HepG2 (cell line): ENCODE measurements at regions not wholly inside any gene's neighbourhood (a gene's known extent, or its start where the extent isn't known, plus 50 kb on each side); places are given as distances from the start of the nearest gene placed in this dataset.

Experiments used
- ATAC-seq: fragments of 200-7000 bp; cut with Tn5 transposase; 3 replicates; pipeline ENCODE4 v1.9.1; 2020; ENCODE audit warnings: mild to moderate bottlenecking, moderate library complexity
- BruUV-seq: library from RNA; stranded (reverse); fragments of 400-500 nt; replicated peaks from 2 replicates; lab custom pipeline; 2021; lab: Mats Ljungman, UMichigan
- CTCF ChIA-PET: fragments of 300-600 bp; formaldehyde crosslinking; extraction: SDS; loops from one replicate; lab custom pipeline; 2021; ENCODE audit warnings: low total read pairs, inconsistent platforms, low intra/inter-chr PET ratio; lab: Yijun Ruan, JAX
- POLR2A ChIA-PET: fragments of 350-600 bp; sonication (Branson Sonifier 250); formaldehyde crosslinking; loops from one replicate; lab custom pipeline; 2020; ENCODE audit warnings: antibody characterized with exemption, inconsistent platforms; lab: Yijun Ruan, JAX
- DNase-seq: peaks from one replicate; pipeline ENCODE4 v3.0.0-alpha.2; 2015; ENCODE audit warnings: low spot score
- FAIRE-seq: peaks from 3 replicates; lab custom pipeline; 2011; peaks lifted over from hg19 to GRCh38; lab: Jason Lieb, UNC
- H2AFZ ChIP-seq: one replicate; pipeline ENCODE4 v1.6.1; 2011; ENCODE audit warnings: low read length, inconsistent platforms
- H3K27ac ChIP-seq: fragments of 300-600 bp; 3 replicates; pipeline ENCODE4 v1.8.0; 2011; ENCODE audit warnings: mixed run types, mild to moderate bottlenecking, mixed read lengths, low read length, inconsistent platforms; ENCODE audit not compliant: insufficient read depth; ENCODE audit errors: extremely low read length
- H3K27me3 ChIP-seq, 2 experiments: fragments of 200-600 bp in 1 of 2; 2 replicates in 1 of 2; 3 replicates in 1 of 2; pipeline versions ENCODE4 v1.6.0 to v1.8.0; 2011; ENCODE audit warnings: low read length in 2 of 2, mild to moderate bottlenecking in 2 of 2, moderate library complexity in 2 of 2, inconsistent platforms in 1 of 2; ENCODE audit not compliant: insufficient read depth in 2 of 2, control insufficient read depth in 1 of 2
- H3K36me3 ChIP-seq, 2 experiments: fragments of 200-600 bp in 1 of 2; replicated peaks in 1 of 2; 2 replicates in 1 of 2; 3 replicates in 1 of 2; pipeline versions ENCODE4 v1.5.1 to v1.8.0; 2011; ENCODE audit warnings: low read length in 2 of 2, inconsistent platforms in 1 of 2; ENCODE audit not compliant: insufficient read depth in 2 of 2, control insufficient read depth in 1 of 2
- H3K4me1 ChIP-seq: 2 replicates; pipeline ENCODE4 v1.5.1; 2012; ENCODE audit warnings: low read length, inconsistent platforms; ENCODE audit not compliant: insufficient read depth
- H3K4me2 ChIP-seq: 2 replicates; pipeline ENCODE4 v1.6.0; 2011; ENCODE audit warnings: low read depth, low read length, inconsistent platforms
- H3K4me3 ChIP-seq, 3 experiments: fragments of 200-600 bp in 1 of 3; sonication (generic), shearing (Covaris generic) in 1 of 3; replicated peaks in 1 of 3; 2 replicates each; pipeline ENCODE4 v1.5.1; 2011 to 2016; ENCODE audit warnings: low read length in 3 of 3, inconsistent platforms in 2 of 3, low read depth in 2 of 3, mild to moderate bottlenecking in 2 of 3, control low read depth in 1 of 3, mixed read lengths in 1 of 3; ENCODE audit not compliant: insufficient read depth in 1 of 3
- H3K79me2 ChIP-seq: one replicate; pipeline ENCODE4 v1.6.1; 2011; ENCODE audit warnings: low read length, inconsistent platforms; ENCODE audit not compliant: insufficient read depth
- H3K9ac ChIP-seq: 2 replicates; pipeline ENCODE4 v1.6.0; 2011; ENCODE audit warnings: mild to moderate bottlenecking, low read depth, low read length, inconsistent platforms; ENCODE audit not compliant: insufficient read depth
- H3K9me3 ChIP-seq: 2 replicates; pipeline ENCODE4 v1.5.1; 2012; ENCODE audit warnings: mild to moderate bottlenecking, low read length
- H4K20me1 ChIP-seq: 2 replicates; pipeline ENCODE4 v1.6.0; 2011; ENCODE audit warnings: inconsistent platforms, mild to moderate bottlenecking, low read length, moderate library complexity; ENCODE audit not compliant: insufficient read depth
- BORCS8-MEF2B ChIP-seq: sonication (generic); formaldehyde crosslinking; IDR thresholded peaks from 2 replicates; pipeline ENCODE4 v1.8.0; 2022; ENCODE audit warnings: mild to moderate bottlenecking, missing genetic modification reagents
- IRF2 ChIP-seq: IDR thresholded peaks from 2 replicates; pipeline ENCODE4 v1.6.1; 2018; ENCODE audit warnings: missing genetic modification reagents, missing compliant biosample characterization
- ISX ChIP-seq: sonication (generic); formaldehyde crosslinking; conservative IDR thresholded peaks from 2 replicates; pipeline ENCODE4 v1.5.0; 2020; ENCODE audit warnings: missing genetic modification reagents
- NFIC ChIP-seq: IDR thresholded peaks from 2 replicates; pipeline ENCODE4 v1.6.1; 2012; ENCODE audit warnings: mild to moderate bottlenecking, low read length, inconsistent platforms
- PHF21A ChIP-seq: sonication (generic); formaldehyde crosslinking; IDR thresholded peaks from 2 replicates; pipeline ENCODE4 v1.5.0; 2020; ENCODE audit warnings: mild to moderate bottlenecking, missing genetic modification reagents
- RXRB ChIP-seq: IDR thresholded peaks from 2 replicates; pipeline ENCODE4 v1.6.1; 2016; ENCODE audit warnings: borderline replicate concordance, missing genetic modification reagents, missing compliant biosample characterization
- SIN3B ChIP-seq: fragments of 150-350 bp; IDR thresholded peaks from 2 replicates; pipeline ENCODE4 v1.6.1; 2014; ENCODE audit warnings: low read length
- SIX4 ChIP-seq: sonication (generic); formaldehyde crosslinking; IDR thresholded peaks from 2 replicates; pipeline ENCODE4 v1.4.0; 2020; ENCODE audit warnings: missing genetic modification reagents
- TBL1XR1 ChIP-seq: fragments of 150-350 bp; IDR thresholded peaks from 2 replicates; pipeline ENCODE4 v1.6.1; 2014; ENCODE audit warnings: borderline replicate concordance, low read length; ENCODE audit not compliant: partially characterized antibody
- THAP7 ChIP-seq: sonication (generic); formaldehyde crosslinking; IDR thresholded peaks from 2 replicates; pipeline ENCODE4 v1.8.1; 2023; ENCODE audit warnings: mild to moderate bottlenecking, missing genetic modification reagents
- ZFX ChIP-seq: sonication (generic); formaldehyde crosslinking; IDR thresholded peaks from 2 replicates; pipeline ENCODE4 v1.4.0; 2020; ENCODE audit warnings: mild to moderate bottlenecking, low read depth, missing genetic modification reagents, moderate library complexity
- ZGPAT ChIP-seq: IDR thresholded peaks from 2 replicates; pipeline ENCODE4 v1.6.1; 2016; ENCODE audit warnings: mild to moderate bottlenecking
- ZNF142 ChIP-seq: sonication (generic); formaldehyde crosslinking; IDR thresholded peaks from 2 replicates; pipeline ENCODE4 v1.4.0; 2020; ENCODE audit warnings: missing genetic modification reagents
- ZNF264 ChIP-seq: sonication (generic); formaldehyde crosslinking; IDR thresholded peaks from 2 replicates; pipeline ENCODE4 v1.4.0; 2020; ENCODE audit warnings: missing genetic modification reagents
- ZNF484 ChIP-seq: sonication (generic); formaldehyde crosslinking; IDR thresholded peaks from 2 replicates; pipeline ENCODE4 v1.5.1; 2020; ENCODE audit warnings: mild to moderate bottlenecking, low read depth, missing genetic modification reagents, borderline replicate concordance
- ZNF552 ChIP-seq: sonication (generic); formaldehyde crosslinking; IDR thresholded peaks from 2 replicates; pipeline ENCODE4 v1.9.0; 2022; ENCODE audit warnings: missing genetic modification reagents, mild to moderate bottlenecking, borderline replicate concordance
- ZSCAN31 ChIP-seq: sonication (generic); formaldehyde crosslinking; IDR thresholded peaks from 2 replicates; pipeline ENCODE4 v1.5.0; 2020; ENCODE audit warnings: low read depth, mild to moderate bottlenecking, missing genetic modification reagents
- WGBS: methylation state at CpG from one replicate; pipeline ENCODE4 v1.1.6; 2017; ENCODE audit warnings: low lambda C conversion rate; 5-methylcytosine and 5-hydroxymethylcytosine counted together
- in situ Hi-C: cut with HindIII; loops from 2 replicates; pipeline ENCODE4 v1.10.0; 2017; ENCODE audit warnings: low pct_unique_long_range_greater_than_20kb; ENCODE audit not compliant: extremely low pct_ligation_motif_present
- intact Hi-C: fragments of 100-400 bp; cut with micrococcal nuclease; formaldehyde crosslinking; loops from one replicate; pipeline ENCODE4 v1.10.0; 2022; ENCODE audit not compliant: unreplicated experiment

DNA sequence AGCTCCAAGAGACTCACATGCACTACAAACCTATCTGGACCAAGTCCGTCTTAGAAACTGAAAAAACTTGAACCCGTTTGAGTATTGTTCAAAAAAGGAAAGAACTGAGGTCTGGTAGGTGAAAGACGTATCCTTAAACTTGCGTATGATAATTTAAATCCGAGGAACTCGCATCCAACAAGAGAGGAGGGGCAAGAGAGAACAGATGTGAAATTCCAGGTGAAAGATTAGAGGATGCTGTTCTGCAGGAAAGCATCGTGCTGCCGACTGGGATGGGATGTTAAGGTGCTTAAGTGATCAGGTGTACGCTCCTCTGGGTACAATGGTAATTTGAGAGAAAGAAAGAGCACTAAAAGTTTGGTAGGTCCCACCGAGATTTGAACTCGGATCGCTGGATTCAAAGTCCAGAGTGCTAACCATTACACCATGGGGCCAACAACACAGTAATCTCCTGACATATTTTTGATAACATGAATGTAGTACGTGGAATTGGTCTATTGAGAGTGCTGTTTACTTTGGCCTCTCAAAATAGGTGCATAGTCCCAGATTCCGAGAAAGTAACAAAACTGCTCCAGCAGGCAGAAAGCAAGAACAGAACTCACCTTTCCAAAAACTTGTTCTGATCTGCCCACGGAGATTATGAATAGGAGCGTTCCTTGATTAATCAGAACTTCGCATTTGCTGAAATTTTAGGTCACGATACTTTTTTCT is 53.5 kb upstream of the BTN3A2 start:
- BruUV-seq = no TSS peak
- Histone ChIP-seq H3K27me3 (no peaks in the 10 kb centered on the region), H3K36me3 (no peaks in the 10 kb centered on the region), H4K20me1 (no peaks in the 10 kb centered on the region), H3K9ac (peak overlapping the region; percentile 71), H3K9me3 (no peaks in the 10 kb centered on the region), H3K4me3 (peak overlapping the region; percentile 67 to 80 (median 67)), H3K4me1 (peaks cover 72% of the 10 kb centered on the region), H3K79me2 (no peaks in the 10 kb centered on the region), H3K4me2 (peak overlapping the region; percentile 96), H2AFZ (peak overlapping the region; percentile 92), H3K27ac (peak overlapping the region; percentile 55)
- intact Hi-C loops (loop anchor here (1.0 to 10.0 kb wide), 3 partner anchors 25 to 247 kb away; a partner anchor contains a TSS), in situ Hi-C loops (loop anchor here (10.0 to 25.0 kb wide), 2 partner anchors 137 to 1201 kb away; no protein-coding TSS in a partner anchor)
- peak; percentile 37 for FAIRE-seq
- WGBS = 10% methylated on average over 18 of the region's 18 CpGs
- ATAC-seq = no peak
- DNase-seq = peak; percentile 82
- ChIA-PET CTCF (no interaction called here), POLR2A (interaction anchor here (0.6 kb wide), 1 partner anchor 11 kb away, joined by 3 read pairs; no protein-coding TSS in a partner anchor)
- TF ChIP-seq ISX (CRISPR knock-in tag) (no peak), IRF2 (CRISPR knock-in tag) (0 out of 2 replicates have a peak, but pooled peaks have one; percentile 17), SIX4 (0 out of 2 replicates have a peak, but pooled peaks have one; percentile 34), ZNF484 (CRISPR knock-in tag) (no peak), PHF21A (CRISPR knock-in tag) (peak; percentile 26; the same call in 1 of the 2 replicates), ZNF552 (no peak), BORCS8-MEF2B (CRISPR knock-in tag) (no peak), NFIC (peak; percentile 62), ZGPAT (CRISPR knock-in tag) (peak; percentile 63; the same call in 1 of the 2 replicates), ZNF142 (CRISPR knock-in tag) (peak; percentile 26; the same call in 1 of the 2 replicates), TBL1XR1 (peak; percentile 26), RXRB (CRISPR knock-in tag) (peak; percentile 55; the same call in 1 of the 2 replicates), ZNF264 (CRISPR knock-in tag) (no peak), ZFX (CRISPR knock-in tag) (peak; percentile 54), SIN3B (no peak), ZSCAN31 (CRISPR knock-in tag) (no peak), THAP7 (peak; percentile 59; the same call in 1 of the 2 replicates)
